Hematopoietic multipotent progenitor cell treated with erythropoietin and hydrocortisone succinate and interleukin-3 and kit ligand, for 6 days (in vitro differentiated cells): ENCODE measurements at regions not wholly inside any gene's neighbourhood (a gene's known extent, or its start where the extent isn't known, plus 50 kb on each side); places are given as distances from the start of the nearest gene placed in this dataset.

Source experiments
- DNase-seq: peaks from one replicate; pipeline ENCODE4 v3.0.0-alpha.2; 2015

DNA sequence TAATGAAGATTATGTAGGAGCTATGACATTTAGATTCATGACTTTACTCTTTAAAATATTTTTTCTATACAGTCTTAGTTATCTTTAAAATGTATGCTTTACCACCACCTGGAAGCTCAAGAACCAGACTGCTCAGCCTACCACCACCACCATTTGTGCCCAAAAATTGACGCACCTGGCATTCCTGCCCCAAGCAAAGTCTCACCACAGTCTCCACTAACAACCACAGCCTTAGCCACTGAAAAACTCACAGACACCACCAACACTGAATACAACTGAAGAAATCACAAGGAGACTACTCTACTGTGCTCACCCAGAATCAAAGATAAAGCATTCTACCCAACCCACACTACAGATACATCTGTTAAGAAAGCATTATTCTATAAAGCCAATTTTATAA is 201.9 kb upstream of the PDE10A start:
- DNase-seq = no peak

DNA sequence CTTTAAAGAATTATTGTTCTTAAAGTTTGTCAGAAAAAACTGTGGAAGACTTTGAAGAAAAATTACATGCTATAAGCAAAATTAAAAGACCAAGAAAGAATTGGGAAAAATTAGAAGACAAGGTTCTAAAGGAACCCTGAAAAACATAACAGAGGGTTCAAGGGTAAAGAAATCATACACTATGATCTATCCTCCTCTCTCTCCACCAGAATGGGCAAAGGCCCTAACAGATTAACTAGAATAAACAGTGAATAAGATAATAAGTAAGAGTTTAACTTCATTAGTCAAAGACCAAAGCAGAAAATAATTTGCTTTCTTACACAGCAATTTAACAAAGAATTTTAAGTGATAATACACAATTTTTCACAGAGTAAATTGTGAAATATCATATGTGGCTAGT is 201.2 kb upstream of the PDE10A start:
- DNase-seq = no peak

DNA sequence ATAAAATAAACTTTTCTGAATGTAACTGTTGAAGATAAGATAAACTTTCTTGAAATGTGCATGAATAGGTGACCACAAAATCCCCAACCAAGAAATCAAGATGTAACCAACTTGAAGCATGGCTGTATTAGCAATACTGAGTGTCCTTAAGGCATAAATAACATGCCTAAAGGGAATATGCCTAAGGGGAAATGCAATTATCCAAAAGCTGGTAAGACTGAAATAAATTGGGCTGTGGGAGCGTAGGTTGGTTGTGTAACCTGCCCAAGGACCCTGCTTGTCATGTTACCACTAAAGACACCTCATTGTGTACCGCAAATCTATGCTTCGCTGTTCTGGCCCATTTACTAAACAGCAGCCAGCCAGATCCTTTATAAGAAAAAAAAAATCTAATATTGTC is 200.8 kb upstream of the PDE10A start:
- DNase-seq = no peak

DNA sequence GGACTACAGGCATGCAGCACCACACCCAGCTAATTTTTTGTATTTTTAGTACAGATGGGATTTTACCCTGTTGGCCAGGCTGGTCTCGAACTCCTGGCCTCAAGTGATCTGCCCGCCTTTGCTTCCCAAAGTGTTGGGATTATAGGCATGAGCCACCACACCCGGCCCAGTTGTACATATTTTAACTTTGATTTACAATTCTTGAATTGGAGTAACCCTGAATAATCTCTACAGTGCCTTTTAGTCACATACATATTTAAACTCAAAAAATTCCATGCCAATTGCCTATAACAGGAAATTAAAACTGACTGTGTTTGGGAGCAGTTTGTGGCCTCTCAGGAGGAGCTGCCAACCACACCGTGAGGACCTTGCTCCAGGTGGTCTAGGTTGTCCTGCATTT is 199.8 kb upstream of the PDE10A start:
- no peak for DNase-seq

DNA sequence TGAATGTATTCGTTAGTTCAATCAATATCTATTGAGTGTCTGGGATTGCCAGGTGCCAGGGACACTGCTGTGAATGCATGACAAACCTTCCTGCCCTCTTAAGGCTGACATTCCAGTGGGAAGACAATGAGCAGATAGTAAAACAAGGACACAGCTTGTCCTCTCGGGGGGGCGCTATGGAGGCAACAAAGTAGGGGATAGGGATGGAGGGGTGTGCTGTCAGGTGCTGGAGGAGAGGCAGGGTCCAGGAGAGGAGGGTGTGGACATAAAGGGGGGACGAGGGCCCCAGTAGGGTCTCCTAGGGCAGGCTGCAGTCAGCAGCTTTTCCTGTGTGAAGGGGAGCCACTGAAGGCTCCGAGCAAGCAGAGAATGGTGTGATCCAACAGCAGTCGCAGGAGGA is 198.2 kb upstream of the PDE10A start:
- no peak for DNase-seq

DNA sequence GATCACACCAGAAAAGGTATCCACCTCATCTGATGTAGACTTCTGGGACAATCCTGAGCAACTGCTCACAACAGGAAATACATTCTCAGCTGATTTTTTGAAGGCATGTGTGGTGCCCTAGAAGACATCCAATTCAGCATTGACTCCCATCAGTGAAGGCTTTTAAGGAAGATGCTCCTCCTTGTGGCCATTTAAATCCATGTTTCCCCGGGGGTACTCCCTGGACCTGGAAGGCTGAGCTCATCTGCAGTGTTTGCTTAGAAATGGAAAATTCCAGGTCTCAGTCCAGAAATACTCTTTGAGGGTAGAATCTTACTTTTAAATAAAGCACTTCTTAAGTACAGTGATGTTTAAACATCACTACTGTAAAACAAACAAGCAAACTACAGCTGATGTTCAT is 195.5 kb upstream of the PDE10A start:
- no peak for DNase-seq

DNA sequence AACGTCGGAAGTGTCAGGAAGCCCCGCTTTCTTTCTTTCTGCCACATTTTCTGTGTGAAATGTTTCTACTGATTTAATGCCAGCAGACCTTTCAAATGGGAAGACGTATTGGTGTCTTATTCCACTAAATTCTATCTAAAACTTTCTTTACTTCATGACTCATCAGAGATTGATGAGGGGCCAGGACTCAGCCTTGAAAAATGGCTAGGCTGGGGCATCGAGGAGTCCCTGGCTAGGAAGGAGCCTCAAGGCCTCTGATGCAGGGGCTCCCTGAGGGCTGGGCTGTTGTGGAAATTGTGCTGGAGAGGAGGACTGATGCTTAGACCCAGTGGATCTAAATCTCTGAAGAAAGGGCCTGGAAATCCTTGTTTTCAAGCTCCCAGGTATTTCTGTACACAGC is 192.8 kb upstream of the PDE10A start:
- DNase-seq = no peak

DNA sequence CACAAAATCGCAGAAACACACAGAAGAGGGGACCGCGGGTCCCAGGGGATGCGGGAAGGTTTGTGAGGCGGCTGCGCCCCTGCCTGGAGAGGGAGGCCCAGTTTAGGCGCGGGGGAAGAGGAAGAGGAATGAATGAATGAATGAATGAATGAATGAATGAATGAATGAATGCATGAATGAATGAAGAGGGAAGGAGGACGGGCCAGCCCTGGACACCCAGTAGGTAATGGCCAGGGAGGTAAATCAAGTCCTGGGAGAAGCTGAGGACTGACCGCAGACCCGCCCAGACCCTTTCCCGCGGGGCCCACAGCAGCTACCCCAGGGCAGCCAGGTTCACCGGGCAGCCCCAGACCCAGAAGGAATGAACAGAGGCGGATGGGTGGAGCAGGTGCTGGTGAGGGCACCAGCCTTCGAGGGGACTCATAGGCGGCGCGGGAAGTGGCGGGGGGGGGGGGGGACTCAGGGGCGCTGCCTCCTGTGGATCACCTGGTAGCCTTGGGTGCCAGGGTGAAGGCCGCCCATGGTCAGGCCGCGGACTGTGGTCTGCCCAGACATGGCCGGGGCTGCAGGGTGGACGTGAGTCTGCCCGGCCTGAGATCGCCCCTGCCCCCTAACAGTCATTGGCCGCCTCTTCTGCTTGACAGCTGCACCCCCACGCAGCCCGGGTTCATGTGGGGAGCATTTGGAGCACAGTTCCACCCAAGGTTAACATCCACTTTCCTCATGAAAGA is 192.0 kb upstream of the PDE10A start:
- DNase-seq = no peak

DNA sequence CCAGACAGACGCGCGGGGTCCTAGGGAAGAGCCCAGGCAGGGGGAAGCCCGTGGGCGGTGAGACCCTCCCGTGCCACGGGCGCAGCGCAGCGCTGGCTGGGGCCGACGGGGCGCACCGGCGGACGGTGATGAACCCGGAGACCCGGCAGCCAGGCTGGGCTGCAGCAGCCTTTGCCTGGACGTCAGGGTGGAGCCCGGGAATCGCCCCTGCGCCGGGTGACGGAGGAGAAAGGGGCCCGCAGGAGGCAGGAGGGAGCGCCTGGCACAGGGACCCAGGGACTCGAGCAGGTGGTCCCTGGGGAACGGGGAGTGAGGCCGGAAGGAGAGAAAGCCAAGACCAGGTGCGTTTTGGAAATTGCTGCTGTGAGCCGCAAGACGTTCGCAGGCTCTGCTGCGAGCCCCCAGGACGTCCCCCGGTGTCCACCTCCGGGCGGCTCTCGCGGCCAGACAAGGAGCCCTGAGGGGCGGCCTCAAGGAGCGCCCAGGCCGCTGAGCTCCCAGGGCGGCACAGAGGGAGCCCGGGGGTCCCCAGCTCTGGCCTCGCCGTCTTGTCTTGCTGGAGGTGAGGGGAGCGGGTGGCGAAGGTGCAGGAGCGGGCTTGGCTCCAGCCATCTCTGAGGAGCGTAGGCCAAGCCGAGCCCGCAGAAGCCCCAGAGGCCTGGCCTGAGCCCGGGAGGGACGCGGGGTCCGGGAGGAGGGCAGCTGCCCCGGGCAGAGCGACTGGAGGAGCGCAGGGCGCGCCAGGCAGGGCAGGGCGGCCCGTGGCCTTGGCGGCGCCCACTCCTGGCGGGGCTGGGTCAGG is 191.2 kb upstream of the PDE10A start:
- no peak for DNase-seq

DNA sequence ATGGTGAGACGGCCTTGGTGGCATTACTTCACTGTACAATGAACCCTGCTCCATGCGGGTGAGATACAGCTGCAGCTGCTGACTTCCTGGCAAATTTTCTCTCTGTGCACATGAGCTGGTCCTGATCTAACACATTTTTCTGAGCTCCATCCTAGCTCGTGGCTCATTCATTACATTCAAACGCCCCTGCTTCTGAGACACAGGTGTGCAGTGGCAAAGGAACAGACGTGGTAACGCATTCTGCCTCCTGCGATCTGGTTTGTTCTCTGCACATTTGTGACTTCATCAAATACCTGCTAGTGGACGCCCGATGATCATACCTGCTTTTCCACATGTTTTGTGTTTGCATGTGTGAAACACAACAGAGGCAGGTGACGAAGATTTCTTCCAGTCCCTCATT is 189.6 kb upstream of the PDE10A start:
- DNase-seq = no peak

DNA sequence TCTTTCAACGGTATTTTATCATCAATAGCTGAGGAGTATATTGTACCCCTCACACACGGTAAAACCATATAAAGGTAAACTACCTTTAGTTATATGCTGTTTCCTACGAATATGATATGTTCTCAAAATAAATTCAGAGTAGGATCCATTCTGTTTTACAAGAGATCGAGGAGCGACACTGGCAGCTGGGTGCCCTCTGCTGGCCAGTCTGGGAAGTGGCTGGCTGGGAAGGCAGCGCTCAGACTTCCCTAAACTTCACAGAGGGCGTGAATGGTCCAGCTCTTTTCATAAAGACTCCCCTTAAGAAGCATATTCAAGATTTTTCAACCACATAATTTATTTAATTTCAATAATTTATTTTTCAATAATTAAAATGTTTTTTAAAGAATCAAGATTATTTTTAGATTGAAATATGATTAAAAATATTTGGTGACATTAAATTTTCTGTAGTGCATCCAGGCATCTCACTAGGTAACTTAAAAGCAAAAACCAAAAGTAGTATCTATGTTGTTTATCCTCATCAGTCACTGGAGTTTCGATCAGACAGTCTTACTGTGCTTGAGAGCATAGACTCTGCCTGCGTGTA is 187.5 kb upstream of the PDE10A start:
- peak; percentile 68 for DNase-seq

DNA sequence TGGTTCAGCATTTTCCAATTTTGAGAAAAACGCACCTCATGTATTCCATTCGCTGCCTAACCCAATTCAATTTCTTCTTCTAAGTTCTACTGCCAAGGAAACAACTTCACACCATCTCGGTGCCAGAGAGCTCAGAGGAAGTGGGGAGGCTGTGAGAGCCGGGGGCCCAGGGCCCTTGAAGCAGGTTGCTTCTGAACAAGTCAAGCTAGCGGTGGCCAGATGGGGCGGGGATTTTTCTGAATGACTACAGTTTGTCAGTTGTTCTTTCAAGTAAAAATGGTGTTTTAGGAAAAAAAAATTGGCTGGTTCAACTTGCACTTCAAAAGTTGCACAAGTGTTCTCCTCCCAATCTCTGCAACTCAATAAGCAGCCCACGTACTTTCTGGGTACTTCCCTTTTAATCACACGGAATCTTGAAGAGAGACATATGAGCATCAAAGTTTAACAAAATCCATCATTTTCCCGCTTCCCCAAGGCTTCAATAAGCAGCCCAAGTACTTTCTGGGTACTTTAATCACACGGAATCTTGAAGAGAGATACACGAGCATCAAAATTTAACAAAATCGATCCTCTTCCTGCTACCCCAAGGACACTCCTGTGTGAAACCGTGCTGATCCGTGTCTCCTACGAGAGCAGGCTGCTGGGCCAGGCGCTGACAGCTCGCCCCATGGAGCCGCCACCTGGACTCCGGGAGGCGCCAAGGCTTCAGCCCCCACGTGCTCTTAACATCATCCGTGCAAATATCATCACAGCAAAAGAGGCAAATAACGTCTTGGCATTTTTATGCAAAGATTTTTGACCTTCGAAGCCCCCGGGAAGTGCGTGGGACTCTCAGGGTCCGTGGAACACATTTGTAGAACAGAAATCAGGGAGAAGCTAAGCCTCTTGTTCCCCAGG is 186.7 kb upstream of the PDE10A start:
- no peak for DNase-seq

DNA sequence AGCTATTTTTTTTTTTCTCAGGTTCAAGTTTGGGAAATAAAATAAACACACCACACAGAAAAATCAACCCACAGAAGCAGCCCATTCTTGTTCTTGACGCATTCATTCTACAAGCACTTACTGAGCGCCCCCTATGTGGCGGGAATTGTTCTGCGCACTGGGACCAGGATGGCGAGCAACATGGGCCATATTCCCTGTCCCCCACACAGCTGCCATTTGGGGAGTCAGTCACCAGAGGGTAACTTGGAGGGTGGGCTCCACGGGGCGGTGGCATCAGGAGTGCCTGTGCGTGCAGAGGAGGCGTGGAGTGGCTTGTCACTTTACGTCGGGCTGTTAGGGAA is 185.0 kb upstream of the PDE10A start:
- no peak for DNase-seq

DNA sequence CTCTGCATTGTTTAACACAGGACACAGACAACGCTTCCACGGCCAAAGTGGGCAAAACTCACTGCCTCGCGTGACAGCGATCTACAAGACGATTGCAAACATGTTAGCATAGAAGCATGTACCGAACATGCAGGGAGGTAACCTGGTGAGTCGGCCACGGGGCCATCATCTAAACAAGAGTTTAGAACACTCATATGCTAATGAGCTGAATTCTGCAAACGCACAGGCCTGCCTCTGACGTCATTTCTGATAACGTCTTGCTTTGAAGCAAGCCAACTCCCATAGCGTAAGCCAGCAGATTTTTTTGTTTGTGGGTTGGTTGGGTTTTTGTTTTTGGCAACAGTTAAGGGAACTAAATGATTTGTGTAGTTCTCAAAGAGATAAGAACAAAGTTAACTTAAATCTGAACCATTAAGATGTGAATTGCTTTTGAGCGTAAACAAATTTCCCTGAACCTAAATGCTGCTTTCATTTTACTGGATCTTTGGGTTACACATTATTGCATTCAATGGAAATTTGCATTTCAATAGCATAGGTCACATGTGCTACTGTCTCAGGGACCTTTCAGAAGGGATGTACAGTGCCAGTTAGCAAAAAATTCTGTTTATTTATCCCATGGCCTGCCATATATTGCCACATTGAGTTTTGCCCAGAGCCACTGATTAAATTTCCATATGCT is 184.5 kb upstream of the PDE10A start:
- DNase-seq = no peak

DNA sequence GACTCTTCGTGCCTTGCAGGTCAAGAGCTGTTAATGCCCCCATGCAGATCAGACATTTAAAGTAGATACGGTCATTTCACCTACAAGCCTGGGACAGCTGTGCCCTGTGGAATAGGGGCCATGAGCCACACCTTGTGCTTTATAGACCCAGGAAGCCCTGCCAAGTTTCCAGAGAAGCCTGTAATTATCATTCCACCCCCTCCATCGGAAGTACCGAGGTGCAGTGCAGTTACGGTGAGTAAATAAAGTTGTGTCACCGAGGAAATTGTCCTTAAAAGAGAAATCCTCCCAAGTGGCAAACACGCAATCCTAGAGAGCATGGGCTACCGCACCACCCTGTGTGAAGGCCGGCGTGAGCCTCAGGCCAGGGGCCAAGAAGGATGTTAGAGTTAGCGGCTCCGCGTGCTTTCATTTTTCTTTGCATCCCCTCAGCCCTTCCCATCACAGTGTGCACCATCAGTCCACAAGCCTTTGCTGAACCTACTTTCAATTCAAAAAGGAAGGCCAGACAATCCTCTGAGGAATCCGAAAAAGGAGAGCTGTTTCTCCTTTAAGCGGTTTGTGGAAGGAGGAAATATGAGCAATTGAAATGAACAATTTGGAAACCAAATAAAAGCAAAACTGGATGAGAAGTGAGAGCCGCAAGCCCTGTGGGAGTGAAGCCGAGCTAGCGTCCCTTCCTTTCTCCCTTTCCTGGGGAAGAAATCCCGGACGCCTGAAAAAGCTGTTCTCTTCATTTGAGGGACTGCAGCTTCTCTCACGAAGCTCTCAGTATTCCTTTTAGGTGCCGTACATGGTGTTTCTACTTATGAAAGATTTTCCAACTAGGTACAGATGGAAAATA is 183.3 kb upstream of the PDE10A start:
- no peak for DNase-seq

DNA sequence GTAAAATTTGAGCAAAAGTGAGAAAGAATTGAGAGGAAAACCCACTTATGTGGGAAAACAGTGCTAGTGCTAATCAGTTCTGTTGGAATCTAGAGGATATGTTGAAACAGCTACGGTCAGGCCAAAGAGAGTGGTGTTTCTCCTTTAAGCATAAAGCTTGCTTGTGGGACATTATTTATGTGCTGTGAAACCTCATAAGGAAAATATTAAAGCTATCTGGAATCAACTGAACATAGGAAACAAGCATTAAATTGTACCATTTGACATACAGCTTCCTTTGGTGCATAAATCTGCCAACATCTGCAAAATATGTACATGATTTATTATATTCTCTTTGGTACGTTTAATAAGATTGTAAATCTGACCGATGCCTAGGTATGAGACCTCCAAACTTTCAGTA is 182.5 kb upstream of the PDE10A start:
- no peak for DNase-seq

DNA sequence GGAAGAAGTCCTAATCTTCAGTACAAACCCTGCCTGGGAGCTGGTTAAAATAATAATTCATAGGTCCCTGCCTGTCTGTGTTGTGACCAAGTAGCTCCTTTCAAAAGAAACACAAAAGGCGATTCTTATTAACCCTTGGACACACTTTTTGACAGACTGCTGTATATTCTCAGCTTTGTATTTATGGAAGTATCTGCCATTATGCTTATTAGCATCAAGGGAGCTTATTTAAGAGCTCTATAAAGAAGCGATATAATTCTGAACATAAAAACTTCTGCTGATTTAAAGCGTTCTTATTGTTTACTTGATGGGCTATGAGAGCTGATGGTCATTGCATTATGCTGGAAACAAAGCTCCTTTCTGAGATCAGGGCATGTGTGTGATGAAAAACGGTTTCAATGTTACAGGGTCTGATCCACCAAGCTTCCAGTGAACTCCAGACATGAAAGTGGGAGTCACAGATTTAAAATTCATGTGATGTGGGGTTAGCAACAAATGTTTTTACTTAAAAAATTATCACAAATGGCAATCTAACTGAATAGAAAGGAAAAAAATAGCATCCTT is 181.8 kb upstream of the PDE10A start:
- DNase-seq = no peak

DNA sequence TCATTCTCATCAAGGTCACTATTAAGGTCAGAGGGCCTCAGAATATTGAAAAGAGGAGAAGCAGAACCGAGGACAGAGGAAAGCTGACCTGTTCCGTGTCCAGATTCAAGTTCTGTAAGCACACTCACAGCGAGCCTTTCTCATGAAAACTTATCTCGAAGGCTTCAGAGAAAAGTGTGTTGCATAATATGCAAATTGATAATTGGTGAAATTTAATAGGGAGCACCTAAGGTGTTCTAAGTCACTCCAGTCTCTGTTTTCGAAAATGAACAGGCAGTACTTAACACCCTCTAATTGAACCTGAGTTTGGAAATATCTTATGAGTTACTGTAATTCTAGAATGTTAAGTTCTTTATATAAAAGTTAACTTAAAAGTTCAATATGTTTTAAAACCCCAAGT is 181.2 kb upstream of the PDE10A start:
- no peak for DNase-seq

DNA sequence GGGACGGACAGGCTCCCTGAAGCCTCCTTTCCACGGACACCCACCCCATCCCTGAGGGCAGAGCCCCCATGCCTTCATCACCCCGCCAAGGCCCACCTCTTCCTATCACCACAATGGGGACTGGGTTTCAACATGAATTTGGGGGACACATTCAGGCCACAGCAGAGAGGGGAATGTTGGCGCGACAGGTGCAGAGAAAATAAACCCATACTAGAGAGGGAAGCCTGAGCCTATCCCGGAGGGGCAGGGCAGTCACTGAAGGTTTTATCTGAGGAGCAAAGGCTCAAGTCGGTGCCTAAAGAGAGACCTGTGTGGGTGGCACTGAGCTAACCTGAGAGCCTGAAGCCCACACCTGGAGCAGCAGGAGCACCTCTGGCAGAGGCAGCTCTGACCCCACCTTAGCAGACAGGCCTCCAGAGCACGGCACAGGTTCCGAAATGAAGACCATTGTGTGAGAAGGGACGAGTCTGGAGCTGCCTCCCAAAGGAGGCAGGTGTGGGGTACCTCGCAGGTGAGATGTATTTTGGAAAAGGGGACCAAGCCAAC is 180.6 kb upstream of the PDE10A start:
- DNase-seq = no peak

DNA sequence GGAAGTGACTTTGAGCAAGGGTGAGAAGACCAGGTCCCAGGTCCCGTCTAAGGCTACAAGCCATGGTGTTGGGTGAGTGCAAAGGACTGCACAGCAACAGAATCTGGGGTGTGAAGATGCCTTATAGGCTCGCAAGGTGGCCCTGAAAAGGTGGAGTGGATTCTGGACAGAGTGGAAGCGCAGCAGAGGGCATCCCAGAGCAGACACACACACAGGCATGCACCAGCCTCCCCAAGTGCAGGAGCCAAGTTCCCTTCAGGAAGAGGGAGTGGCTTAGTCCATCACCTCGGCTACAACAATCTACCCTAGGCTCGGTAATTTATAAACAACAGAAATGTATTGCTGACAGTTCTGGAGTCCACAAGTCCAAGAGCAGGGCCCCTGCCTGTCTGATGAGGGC is 180.1 kb upstream of the PDE10A start:
- no peak for DNase-seq

DNA sequence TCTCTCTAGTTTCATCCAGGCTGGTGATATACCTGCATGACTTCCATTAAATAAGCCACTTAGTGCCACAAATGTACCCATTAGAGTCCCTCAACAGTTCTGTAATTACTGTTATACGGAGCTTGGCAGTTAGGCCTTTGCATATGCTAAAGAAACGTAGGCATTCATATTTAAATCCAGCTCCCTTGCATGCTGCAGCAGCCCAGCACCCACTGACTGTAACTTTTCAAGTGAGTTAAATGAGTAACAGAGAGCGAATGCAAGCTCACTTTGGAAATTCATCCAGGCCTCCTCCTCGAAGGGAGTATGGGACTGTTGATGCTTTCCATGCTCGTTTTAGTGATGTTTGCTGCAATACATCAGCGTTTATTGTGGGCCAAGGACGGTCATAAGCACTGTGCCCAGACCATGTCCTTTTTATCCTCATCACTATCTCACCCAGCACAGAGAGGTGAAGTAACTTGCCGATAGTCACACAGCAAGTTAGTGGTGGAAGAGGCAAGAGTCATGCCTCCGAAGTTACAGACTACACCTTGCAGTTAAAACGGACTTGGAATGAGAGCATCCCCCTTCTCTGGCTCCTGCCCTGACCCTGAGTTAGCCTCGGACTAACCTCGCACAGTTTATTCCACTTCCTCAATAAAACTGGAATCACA is 179.4 kb upstream of the PDE10A start:
- no peak for DNase-seq
